GM10248 (cell line): ENCODE measurements at regions not wholly inside any gene's neighbourhood (a gene's known extent, or its start where the extent isn't known, plus 50 kb on each side); places are given as distances from the start of the nearest gene placed in this dataset.

Experiments
- CTCF ChIA-PET: fragments of 300-600 bp; sonication (Branson Sonifier 250); formaldehyde crosslinking; extraction: SDS; loops from one replicate; lab custom pipeline; 2021; ENCODE audit warnings: antibody characterized with exemption; lab: Yijun Ruan, JAX
- POLR2A ChIA-PET: fragments of 350-650 bp; sonication (Branson Sonifier 250); formaldehyde crosslinking; extraction: SDS; loops from one replicate; lab custom pipeline; 2020; ENCODE audit warnings: antibody characterized with exemption; lab: Yijun Ruan, JAX
- DNase-seq: peaks from one replicate; pipeline ENCODE4 v3.0.0; 2012; ENCODE audit errors: extremely low spot score
- TF ChIP-seq, protein P1 (sequence below): IDR thresholded peaks from 2 replicates; pipeline ENCODE4 v1.5.1; 2012; ENCODE audit warnings: mild to moderate bottlenecking, low read depth; ENCODE audit errors: extremely low read depth, missing control alignments, control extremely low read depth

DNA sequence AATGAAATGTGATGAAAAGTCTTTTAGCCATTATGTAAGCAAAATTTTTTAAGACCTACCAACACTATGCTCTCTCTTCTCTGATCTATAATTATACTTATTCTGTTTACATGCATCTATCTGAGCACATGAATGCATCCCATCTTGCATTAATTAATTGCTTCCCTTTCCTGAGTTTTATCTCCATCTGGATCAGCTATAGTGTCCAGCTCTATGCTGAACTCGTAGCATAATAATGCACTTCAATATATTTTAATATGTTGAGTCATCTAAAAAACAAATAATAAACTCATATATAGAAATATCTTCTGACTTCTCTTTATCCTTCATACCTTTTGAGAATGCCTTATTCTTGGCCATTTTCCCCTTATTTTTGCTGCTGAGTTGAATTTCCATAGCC is 1097.8 kb downstream of the TTLL7 start:
- TF ChIP-seq, protein P1, sequence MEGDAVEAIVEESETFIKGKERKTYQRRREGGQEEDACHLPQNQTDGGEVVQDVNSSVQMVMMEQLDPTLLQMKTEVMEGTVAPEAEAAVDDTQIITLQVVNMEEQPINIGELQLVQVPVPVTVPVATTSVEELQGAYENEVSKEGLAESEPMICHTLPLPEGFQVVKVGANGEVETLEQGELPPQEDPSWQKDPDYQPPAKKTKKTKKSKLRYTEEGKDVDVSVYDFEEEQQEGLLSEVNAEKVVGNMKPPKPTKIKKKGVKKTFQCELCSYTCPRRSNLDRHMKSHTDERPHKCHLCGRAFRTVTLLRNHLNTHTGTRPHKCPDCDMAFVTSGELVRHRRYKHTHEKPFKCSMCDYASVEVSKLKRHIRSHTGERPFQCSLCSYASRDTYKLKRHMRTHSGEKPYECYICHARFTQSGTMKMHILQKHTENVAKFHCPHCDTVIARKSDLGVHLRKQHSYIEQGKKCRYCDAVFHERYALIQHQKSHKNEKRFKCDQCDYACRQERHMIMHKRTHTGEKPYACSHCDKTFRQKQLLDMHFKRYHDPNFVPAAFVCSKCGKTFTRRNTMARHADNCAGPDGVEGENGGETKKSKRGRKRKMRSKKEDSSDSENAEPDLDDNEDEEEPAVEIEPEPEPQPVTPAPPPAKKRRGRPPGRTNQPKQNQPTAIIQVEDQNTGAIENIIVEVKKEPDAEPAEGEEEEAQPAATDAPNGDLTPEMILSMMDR, result no peak

DNA sequence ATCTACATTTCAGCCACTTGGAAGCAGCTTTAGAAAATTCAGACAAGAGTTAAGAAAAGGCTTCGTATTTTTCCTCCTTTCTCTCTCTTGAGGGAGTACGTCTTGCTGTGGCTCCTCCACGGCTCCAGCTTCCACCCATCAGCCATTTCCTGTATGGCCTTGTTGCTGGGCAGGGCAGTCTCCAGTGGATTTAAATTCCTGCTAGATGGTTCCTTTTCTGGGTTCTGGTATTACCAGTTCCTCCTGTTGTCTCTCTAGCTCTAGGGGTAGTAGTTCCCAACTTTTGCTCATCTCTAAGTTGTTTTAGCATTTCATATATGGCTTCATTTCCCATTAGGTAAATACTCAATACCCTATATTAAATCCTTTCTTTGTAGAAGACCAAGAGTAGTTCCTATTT is 1098.3 kb downstream of the ADGRL2 start:
- TF ChIP-seq, protein P1, result no peak
- CTCF ChIA-PET, result no interaction called here
- DNase-seq, result no peak
- POLR2A ChIA-PET, result no interaction called here

More for the DNA sequence above, 1097.8 kb downstream of the TTLL7 start:
- ChIA-PET POLR2A (no interaction called here), CTCF (interaction anchor here (1.3 to 2.0 kb wide), 2 partner anchors 9 to 13 kb away, joined by 5 to 6 read pairs; no protein-coding TSS in a partner anchor)
- DNase-seq, result no peak

DNA sequence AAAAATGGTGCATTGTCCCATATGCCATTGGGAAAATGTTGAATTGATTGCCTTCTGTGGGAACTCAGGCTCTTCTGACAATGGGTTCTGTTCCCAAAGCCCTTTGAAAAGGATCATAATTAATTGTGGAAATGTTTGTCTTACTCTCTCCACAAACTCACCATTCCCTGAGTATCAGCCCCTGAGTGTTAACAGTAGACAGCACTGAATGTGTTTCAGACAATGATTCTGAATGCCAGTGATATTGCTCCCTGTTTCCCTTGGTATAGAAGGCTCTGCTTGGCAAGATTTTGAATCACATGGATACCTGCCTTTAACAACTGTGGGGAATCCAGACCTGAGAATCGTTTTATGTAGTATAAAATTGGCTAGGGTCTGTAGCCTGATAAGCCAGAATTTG is 1096.8 kb downstream of the ADGRL2 start:
- ChIA-PET CTCF (no interaction called here), POLR2A (no interaction called here)
- DNase-seq, result no peak

DNA sequence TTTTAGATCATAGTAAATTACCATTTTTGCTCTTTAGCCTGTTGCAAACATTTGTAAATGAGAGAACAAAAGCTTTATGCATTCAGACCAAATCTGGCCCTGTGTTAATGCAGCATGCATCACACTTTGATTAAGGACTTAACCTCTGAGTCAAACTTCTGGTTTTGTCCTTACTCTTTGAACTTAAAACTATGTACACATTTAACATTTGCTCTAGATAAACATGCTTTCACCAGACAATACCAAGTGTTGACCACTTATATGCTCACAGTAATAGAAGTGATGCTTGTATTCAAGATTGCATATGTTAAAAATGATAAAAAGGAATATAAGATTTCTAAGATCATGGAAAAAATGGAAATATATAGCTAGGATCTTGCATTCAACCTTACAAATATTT is 1095.3 kb downstream of the ADGRL2 start:
- TF ChIP-seq, protein P1, result no peak
- DNase-seq, result no peak
- ChIA-PET POLR2A (no interaction called here), CTCF (no interaction called here)

More for the DNA sequence above, 1096.8 kb downstream of the ADGRL2 start:
- TF ChIP-seq, protein P1, result no peak

DNA sequence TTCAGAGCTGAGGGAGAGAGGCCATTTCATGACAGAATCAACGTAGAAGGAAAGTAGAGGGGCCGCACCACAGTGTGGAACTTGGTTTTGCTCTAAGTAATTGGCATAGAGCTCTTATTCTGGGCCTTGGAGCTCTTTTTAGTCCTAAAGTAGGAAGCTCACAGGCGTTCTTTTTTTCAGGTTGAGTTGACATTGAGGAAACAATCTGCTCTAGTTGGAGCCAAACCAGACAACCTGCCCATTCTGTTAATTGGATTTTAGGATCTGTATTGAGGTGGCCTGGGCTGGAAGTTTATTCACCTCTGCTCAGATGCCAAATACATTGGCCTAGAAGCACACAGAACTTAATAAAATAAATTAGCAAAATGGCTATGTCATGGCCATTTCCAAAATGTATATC is 1093.9 kb downstream of the ADGRL2 start:
- no peak for DNase-seq
- POLR2A ChIA-PET, result no interaction called here
- TF ChIP-seq, protein P1, result no peak
- CTCF ChIA-PET, result no interaction called here

DNA sequence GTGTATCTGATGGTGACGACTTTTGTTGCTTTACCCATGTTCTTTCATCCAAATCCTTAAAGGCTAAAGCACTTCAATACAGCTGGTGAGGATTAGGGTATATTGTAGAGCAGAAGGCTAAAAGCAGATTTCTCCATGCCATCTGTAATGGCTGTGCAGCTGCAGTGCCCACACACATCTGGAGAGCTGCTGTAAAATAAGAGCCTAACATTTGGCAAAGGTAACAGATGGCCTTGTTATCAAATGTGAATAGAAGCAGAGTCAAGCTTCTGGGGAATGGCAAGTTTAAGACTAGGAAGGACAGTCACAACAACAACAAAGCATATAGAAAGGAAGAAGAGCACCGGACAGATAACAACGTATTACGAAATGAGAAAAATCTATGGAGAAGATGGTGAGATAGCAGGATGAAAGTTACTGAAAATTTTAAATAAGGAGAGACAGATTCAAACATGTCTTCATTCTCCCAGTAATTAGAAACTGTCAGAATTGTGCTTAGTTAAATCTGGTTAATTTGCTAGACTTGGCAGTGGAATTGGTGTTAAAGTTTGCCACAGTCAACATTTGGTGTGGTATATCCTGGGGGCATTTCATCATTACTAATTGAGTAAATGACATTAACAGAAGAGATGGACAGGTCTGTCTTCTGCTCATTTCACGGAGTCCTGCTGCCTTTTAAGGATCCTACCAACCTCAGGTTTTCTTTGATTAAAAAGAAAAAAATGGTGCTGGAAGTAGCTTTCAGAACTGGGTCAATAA is 1093.2 kb downstream of the ADGRL2 start:
- TF ChIP-seq, protein P1, result no peak
- DNase-seq, result no peak
- ChIA-PET POLR2A (no interaction called here), CTCF (no interaction called here)
